Adrenal gland (tissue), 5 donors: ENCODE measurements at regions not wholly inside any gene's neighbourhood (a gene's known extent, or its start where the extent isn't known, plus 50 kb on each side); places are given as distances from the start of the nearest gene placed in this dataset.

Experiments used
- CTCF ChIP-seq, 6 experiments: fragments of 450-650 bp in 4 of 6; fragments of 200-600 bp in 2 of 6; sonication (generic) in 1 of 6; IDR thresholded peaks; 1 replicate in 5 of 6; 2 replicates in 1 of 6; pipeline versions ENCODE4 v1.5.1 to v1.8.0; 2016 to 2021; ENCODE audit warnings: antibody characterized with exemption in 6 of 6, mild to moderate bottlenecking in 2 of 6, moderate library complexity in 1 of 6
- POLR2A ChIP-seq, 2 donors: fragments of 450-650 bp; IDR thresholded peaks; one replicate each; pipeline ENCODE4 v1.6.1; 2017; ENCODE audit warnings: antibody characterized with exemption in 2 of 2, mild to moderate bottlenecking in 2 of 2, moderate library complexity in 1 of 2
- donor health status: DM: no; HTN: no; CAD: no.

DNA sequence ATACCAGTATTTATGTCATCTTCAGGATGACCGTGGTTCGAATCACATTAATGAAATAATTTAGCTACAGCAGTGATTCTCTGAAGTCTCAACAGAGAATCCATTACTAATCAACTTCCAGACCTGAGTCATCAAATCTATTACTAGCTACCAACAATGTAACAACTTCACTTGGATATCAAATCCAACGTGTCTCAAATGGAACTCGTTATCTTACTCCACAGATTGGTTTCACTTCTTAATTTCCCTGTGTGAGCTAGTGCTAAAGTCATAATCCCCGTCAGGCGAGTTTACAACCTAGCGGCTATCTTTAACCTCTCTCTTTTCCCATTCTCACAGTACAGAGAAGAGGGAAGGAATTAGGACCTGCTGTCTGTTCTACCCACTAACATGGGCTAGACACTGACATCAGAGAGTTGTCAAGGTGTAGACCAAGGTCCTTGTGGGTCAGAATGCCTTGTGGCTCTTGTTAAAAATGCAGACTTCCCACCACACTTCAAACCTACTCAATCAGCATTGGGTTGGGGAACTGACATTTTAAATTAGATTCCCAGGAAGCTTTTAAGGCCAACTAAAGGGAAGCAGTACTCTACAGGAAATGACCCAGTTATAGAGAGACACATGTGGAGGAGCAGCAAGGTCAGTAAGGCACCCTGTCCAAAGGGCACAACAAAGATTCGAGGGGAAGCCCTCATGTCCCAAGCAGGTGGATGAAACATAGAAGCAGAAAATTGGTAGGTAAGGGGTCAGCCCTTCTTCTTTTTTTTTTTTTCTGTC, 57.3 kb upstream of the GSAP start:
- TF ChIP-seq CTCF (IDR thresholded peaks at IDR 0.05) (no peak), POLR2A (IDR thresholded peaks at IDR 0.05) (no peak)
